Stimulated activated CD4-positive, alpha-beta T cell treated with anti-CD3 and anti-CD28 coated beads, Interleukin-4, amount 100 ng/mL, for 24 hours (primary cell): ENCODE measurements at regions not wholly inside any gene's neighbourhood (a gene's known extent, or its start where the extent isn't known, plus 50 kb on each side); places are given as distances from the start of the nearest gene placed in this dataset.

ENCODE experiments used
- DNase-seq: peaks from one replicate; pipeline ENCODE4 v3.0.0-alpha.2; 2020

DNA sequence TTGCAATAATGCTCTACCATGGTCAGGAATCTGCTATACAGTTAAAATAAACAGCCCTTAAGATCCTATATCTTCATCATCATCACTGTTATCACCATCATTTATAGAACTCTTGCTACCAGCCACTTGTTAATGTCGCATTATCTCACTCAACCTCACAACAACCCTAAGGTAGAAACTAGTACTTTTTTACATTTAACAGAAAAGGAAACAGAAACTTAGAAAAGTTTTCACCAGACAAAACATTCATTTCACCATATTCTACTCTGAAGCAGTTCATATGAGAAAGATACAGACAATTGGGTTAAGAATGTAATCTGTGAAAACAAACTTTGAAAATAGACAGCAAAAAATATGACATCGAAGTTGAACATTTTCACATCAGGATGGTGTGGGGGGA, 262.6 kb downstream of the ATG4C start:
- DNase-seq: no peak

DNA sequence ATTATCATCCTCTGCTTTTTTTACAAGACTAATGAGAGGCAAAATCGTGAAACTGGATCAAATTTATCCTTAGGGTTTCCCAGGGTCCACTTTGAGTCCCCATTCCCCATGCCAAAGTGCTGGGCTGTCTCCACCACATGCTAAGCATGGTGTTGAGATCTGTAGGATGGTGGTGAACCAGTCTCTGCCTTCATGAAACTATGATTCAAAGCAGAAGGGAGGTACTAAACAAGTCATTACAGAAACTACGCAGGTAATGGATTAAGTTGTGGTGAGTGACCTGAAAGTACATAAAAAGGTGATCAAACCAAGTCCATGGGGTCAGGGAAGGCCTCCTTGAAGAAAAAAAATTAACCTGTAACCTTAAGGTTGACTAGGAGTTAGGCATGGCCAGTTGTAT, 265.2 kb downstream of the ATG4C start:
- no peak for DNase-seq

DNA sequence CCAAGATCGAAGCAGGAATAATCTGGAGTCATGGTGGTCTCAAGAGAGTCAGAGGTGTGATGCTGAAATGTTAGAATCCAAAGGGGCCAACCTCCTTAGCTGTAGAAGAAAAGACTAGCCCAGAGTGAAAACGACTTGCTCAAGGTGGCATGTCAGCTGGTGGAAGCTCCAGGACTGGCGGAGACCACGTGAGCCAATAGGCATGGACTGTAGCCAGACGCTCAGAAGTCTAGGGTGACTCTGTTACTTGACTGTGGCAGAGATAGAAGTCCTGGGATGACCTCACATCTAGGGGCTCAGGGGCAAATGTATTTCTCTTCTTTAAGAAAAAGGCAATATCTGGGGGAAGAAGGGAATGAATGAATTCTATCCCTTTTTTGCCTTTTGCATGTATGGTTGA, 267.4 kb downstream of the ATG4C start:
- no peak for DNase-seq

DNA sequence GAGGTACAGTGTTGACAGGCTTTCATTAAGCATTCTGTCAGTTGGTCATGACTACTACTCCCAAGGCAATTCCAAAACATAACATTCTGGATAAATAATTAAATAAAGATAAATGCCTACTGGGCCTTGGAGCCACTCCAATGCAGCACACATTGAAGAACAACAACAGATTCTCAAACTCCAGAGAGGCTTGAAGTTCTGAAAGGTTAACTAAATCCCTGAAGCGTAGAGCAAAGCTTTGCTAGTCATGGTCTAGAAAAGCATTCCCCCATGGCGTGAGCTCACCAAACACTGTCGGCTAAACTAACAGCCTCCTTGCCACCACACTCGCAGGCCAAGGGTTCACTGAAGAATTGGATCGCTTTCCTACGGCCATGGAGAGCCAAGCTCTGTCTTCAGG, 268.0 kb downstream of the ATG4C start:
- DNase-seq: no peak

DNA sequence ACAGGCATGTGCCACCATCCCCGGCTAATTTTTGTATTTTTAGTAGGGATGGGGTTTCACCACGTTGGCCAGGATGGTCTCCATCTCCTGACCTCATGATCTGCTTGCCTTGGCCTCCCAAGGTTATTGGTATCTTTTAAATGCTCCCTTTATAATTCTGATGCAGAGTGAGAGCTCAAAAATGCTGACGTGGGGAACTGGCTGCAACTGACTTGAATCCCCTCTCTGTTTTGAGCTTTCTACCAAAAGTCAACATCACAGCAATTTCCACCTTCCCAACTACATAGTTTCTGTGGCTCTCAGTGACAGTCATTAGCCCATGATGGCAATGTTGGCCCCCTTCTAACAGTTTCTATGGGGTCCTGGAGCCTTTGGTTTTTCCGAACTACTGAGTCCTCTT, 268.2 kb upstream of the FOXD3 start:
- DNase-seq: no peak

DNA sequence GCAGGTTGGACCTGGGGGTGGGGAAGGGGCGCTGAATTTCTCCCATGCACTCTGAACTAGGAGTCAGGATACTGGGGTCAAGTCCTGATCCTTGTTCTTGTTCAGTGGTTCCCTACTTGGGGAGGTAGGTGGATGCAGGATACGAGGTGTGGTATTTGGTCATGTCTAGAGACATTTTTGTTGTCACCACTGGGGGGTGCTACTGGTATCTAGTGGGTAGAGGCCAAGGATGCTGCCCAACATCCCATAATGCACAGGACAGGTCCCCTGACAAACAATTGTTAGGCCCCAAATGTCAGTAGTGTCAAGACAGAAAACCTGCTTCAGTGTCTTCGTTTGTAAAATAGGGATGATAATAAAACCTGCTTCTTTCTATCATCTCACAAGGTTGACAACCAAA, 259.0 kb upstream of the FOXD3 start:
- DNase-seq: no peak

DNA sequence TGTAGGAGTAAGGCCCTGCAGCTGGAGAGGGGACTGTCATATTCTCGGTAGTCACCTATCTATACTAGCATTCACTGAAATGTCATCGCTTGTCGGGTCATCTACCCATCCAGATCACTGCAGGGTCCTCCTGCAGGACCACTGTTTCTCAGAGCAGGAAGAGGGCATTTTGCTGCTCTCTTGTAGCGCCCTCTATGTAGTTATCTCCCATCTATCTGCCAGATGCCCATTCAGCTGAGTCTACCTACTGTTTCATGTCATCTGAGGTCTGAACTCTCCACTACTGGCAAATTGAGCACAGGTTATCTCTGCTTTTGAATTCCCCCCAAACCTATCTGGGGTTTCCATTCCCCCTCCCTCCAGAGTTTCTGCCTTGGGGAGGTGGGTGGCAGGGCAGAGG, 258.2 kb upstream of the FOXD3 start:
- no peak for DNase-seq

DNA sequence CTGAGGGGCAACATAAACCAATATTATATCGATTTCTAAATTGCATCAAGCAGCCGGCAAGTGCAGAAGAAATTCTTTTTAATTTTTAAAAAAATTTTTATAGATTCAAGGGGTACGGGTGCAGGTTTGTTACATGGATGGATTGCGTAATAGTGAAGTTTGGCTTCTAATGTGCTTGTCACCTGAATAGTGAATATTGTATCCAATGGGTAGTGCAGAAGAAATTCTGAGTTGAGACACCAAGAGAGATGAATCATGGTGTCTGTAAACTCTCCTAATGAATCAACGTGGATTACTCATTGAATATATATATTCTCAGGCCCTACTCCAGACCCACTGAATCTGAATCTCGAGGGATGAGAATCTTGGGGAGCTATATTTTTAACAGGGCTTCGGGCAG, 253.7 kb upstream of the FOXD3 start:
- DNase-seq: no peak

DNA sequence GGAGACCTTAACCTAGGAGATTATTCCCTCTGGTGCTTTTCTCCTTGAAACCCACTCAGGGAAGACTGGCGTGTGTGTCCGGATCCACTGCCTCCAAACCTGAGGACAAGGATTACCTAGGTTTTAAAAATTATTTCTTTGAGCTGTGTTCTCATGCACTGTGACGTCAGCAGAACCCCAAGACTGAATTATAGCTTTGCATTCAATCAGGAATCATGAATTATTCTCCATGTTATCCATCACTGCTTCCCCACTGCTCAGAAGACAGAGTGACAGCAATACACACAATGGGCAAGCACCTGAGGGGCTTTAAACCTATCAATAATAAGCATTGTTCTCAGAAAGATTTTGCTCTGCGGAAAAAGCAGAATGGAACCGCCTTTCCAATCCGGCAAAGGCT, 253.2 kb upstream of the FOXD3 start:
- no peak for DNase-seq

DNA sequence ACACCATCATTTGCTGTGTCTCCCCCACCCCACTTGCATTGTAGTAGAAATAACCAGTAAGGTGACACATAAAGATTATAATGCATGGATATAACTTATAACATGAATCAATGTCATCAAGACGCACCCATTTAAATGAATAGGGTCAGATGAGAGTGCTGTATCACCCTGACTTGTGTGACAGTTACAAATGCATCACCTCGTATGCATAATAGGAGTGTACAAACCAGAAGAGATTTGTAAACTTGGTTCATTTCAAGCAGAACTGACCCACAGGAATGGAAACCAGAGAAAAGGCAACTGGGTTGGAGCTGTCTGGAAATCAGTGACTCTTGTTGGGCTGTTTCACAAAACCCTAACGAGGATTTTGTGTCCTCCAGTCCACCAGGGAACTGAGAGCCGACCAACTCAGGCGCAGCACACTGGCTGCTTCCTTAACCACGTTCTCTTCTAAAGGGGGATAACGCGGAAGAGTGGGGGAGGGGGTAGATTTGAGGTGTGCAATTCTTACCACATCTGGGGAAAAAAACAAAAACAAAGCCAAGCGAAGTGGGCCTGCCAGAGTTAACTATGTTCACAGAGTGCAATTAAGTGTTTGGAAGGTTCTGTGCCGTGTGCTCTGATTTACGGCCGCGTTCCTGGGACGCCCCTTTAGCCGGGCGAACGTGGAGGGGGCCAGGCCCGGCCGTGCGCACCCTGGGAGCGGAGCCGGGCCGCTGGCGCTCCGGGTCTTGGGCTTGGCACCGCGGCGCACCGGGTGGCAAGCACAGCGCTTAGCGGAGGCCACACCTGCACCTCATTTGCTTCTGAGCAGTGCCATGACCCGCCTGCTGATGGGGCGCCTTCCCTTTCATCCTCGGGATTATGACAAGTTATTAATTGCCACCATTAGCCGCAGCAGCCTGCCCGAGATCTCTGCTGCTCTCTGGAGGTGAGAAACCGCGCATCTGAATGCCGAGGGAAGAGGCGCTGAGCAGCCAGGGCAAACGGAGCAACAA, 248.8 kb upstream of the FOXD3 start:
- DNase-seq: no peak

DNA sequence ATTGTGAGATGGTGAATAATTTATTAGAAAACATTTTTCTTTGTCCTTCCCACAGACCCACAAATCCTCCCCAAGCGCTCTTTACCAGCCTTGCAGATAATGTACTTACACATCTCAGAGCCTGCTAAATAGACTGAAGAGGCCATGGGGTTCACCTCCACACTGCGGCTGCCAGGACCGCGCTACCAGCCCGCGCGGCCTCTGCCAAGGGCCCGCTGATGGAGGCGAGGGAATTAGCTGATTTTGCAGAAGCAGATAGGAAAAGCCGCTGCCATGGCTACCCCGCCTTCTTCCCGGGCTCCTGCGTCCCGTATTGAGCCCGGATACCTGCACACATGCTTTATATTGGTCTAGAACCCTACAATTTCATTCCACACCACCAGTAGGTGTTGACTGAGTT, 248.0 kb upstream of the FOXD3 start:
- no peak for DNase-seq

DNA sequence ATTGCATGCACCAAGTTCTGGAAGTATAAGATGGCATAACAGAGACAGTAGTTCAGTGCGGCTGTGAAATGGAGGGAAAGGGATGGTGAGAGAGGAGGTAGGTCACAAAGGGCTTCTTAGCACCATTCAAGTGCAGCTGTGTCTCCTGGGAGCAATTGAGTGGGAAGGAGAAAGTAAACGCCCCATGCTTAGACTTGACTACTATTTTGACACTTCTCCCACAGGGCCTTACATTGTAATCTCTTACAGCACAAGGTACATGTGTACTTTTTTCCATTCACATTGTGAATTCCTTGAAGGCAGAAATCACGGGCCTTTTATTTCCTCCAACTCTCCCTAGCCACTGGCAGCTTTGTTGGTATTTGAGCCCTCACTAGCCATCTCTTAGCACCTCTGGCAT, 239.6 kb upstream of the FOXD3 start:
- no peak for DNase-seq

DNA sequence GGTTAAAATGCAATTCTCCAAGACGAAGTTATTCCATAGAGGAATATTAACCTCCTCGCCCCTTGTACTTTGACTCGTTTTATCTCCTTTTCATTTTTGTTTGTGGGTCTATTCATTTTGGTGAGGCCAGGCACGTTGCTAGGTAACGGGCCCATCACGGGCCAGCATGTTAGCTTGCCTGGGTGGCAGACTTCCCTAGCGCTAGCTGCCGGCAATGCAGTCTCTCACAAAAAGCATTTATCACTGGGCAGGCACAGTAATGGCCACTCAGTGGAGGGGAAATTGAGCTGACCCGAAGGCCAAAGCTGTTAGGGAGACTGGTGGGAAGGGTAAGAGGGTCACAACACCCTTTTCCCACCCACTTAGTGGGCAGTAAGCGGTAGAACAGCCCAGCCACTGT, 234.4 kb upstream of the FOXD3 start:
- no peak for DNase-seq

DNA sequence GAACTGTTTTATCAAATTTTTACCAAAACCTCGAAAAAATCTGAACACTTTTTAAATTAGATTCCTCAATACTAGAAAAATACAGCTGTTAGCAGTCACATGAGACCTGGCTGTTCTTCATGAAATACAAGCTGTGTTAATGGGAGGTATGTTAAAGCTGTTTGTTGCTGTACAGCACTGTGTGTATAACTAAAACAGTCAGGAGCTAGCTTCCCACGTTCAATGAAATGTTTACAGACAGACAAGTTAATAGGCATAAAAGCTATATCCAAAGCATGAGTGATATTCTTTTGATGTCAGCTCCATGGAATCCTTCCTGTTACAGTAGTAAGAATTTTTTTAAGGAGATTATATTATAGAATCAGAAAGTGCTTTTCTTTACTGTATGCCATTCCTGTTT, 223.2 kb upstream of the FOXD3 start:
- DNase-seq: no peak

DNA sequence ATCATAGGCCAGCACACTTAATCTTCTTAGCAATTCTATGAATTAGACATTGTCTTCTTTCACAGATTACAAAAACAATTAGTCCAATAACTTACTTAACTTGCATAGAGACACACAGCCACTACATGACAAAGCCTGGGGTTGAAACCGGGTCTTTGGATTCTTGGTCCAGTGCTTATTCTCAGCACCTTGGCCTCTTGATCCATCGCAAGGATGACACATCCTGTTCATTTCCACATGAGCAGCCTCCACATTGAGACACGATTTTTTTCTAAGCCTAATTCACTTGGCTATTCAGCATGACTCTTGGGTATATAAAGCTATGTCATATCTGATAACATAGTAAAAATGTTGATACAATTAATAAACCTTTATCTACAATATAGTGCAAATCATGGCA, 221.0 kb upstream of the FOXD3 start:
- DNase-seq: no peak

DNA sequence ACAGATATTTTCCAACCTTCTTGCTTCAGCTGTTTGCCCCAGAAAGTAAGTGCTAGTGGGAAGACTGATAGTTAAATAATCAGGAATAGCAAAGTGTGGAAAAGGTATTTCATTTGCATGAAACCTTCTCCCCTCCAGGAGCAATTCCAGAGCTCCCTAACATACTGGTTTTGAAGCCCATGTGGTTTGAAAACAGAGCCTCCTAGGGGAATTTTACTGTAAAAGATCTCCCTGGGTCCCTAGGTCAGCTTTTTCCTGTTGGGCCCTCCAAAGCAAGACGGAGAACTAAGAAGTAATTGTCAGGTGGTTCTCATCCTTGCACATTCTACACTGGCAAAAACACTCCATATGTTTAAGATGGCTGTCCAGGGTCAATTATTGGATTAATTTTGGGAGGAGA, 218.7 kb upstream of the FOXD3 start:
- DNase-seq: no peak

DNA sequence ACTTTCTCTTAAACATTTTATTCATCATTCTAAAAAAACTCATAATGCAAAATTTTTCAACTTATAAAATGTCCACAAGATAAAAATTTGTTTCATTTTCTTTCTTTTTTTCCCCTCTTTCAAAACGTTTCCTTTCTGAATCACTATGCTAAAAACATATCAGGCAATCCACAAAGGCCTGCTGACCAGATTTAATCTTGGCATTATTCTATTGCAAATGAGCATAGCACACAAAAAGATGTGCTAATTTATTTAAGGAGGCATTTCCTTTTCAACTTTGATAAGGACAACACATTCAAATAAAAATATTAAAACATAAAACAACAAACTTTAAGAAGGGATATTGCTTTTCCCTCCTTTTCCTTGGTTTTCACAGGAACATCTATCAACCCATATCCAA, 215.3 kb upstream of the FOXD3 start:
- DNase-seq: no peak

DNA sequence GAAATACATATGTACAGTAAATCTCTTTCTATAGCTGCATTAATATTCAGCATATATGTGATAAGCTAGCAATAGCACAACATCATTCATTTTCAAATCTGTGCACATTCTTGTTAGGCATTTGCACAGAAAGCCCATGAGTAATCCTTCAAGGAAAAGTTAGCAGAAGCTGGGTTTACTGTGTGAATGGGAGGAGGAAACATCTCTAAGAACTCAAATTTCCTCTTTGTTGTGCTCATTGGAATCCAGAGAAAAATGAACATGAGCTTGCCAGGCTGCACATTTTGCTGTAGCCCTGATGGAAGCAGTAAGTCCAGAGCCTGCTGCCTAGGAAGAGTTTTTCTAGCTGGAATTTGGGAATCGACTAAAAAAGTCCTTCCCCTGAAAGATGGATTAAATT, 214.2 kb upstream of the FOXD3 start:
- DNase-seq: no peak

DNA sequence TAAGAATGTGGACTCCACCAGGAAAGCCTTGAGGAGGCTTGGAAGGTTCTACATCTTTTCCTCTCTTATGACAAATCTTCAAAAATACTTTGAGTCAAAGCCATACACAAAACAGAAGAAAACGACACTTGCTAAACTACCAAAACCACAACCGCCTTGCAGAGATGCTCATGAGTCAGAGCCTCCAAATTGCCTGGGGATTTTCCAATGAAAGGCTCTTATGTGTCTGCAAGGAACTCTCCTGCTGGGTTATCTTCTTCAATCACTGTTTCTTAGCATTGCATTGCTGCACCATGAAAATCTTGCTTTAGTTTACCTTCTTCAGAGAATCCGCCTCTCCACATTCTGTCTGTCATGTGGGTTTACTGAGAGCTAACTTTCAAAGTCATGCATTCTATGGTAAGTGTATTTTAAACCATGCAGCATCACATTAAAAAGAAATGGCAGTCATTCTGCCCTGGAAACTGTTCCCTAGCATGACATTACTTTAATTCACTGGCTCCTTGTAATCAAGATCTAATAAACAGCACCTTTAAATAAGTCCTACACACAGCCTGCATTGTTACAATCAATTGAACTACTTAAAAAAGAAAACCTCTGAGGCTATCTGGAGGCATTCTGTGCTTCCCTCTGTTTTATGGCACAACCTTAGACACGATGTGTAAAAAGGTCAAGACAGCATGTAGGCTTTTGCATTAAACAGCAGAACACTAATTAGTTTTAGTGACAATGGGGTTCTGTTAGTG, 210.0 kb upstream of the FOXD3 start:
- DNase-seq: no peak

DNA sequence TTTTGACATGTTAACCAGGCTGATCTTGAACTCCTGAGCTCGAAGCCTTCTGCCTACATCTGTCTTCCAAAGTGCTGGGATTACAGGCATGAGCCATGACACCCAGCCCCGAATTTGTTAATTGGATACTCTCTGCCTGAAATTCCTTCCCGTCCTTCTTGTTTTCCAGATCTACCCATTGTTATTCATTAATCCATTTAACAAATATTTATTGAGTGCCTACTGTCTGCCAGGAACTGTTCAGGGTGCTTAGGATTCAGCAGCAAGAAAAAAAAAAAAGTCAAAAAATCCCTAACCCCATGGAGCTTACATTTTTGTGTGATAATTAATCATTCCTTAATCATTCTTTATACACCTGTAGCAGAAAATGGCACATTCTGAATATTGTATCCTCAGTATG, 206.8 kb upstream of the FOXD3 start:
- DNase-seq: no peak

DNA sequence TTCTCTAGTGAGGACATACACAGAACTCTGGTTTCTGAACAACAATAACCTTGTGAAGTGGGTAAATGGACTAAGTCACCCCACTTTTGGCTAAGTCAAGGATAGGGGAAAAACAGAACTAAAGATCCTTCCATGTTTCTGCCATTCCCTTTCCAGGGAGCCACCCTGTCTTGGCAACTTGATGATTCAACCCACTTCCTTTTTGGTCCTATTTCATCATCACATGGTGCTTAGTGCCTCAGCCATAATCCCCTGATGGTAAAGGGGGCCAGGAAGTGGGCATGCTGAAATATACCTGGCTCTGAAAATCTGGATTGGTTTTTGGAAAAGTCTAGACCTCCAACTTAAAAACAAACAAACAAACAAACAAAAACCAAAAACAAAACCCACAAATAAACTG, 206.4 kb upstream of the FOXD3 start:
- no peak for DNase-seq

DNA sequence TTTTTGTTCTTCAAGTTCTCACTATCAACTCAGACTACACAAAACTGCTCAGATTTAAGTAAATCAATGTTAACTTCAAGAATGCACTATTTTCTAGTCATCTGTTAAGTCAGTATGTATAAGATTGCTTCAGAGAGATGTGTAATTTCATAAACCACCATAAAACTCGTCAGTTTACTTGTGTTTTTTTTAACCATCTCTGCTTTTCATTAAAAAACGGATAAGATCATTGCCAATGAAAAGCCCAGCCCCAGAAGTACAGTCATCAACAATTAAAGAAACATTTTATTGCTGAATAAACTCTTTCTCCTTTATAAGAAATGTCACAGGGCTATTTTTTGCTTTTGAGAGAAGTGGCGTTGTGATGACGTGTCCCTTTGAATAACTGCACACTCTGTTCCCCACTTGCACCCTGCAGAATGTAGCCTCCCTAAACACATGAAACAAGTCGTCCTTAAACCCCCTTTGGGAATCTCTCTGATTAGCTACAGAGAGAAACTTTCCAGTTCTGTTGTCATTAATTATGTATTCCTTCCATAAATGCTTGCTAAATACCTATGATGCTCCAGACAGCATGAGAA, 202.7 kb upstream of the FOXD3 start:
- DNase-seq: no peak

DNA sequence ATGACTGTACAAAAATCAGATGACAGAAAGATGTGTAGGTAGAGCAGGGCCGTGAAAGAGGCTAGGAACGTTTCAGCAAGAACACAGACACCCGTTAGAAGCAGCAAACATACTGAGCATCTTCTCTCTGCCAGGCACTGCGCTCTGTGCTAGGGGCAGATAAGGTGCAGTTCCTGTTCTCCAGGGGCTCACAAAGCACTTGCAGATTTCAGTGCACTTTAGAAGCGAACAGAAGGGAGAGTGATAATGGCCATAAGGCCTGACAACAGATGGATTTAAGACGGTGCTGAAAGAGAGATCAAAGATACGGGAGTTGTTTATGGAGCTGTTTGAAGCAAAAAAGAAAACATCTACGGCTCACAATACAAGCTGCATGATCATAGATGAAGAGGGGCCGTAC, 200.3 kb upstream of the FOXD3 start:
- DNase-seq: no peak

DNA sequence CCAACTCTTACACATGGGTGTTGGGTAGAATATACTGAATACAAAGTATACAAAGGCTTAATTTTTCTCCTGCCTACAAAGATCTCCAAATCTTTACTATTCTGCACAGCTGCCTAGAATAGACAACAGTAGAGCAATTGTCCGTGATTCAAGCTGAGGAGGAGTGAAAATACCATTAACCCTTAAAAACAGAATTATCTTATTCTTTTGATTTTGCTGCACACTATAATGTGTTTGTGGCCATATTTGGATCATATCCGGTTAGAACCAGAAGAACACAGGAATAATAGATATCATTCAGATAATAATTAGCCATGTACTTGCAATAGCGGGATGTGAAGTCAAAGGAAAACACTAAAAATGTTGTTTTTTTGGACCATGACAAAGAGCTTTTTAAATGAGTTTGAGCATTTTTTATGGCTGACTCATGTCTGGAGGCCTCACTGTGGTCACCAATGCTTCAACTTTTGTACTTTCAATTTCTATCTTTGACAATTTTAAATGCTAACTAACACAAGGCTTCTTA, 197.6 kb upstream of the FOXD3 start:
- DNase-seq: no peak
